ENCODE measurements at regions not wholly inside any gene's neighbourhood (a gene's known extent, or its start where the extent isn't known, plus 50 kb on each side); places are given as distances from the start of the nearest gene placed in this dataset.

DNA sequence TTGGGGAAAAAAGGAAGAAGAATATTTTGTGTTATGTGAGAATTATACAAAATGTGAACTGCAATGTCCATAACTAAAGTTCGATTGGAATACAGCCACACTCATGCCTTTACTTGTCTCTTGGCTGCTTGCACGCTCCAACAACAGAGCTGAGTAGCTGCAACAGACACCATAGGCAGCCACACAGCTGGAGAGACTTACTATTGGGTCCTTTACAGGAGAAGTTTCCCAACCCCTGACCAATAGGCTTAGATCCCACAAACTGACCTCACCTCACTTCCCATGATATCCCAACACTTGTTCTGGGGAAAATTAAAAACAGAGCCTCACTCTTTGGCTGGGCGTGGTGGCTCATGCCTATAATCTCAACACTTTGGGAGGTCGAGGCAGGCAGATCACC, 213.8 kb downstream of the SH3BP4 start:
- H3K27ac ChIP-seq (ENCODE audit: low read length), result no peak overlapping the region
- no peaks in the 10 kb centered on the region for H3K4me1 ChIP-seq (ENCODE audit: control insufficient read depth, insufficient read depth, low read length)
- no peak for DNase-seq (ENCODE audit: low read depth, low spot score)
- no CpG with 5 or more reads among the region's 4 CpGs for WGBS (ENCODE audit: insufficient coverage, insufficient read length)
- H3K36me3 ChIP-seq (ENCODE audit: control insufficient read depth, insufficient read depth, low read length), result no peaks in the 10 kb centered on the region
- H3K4me3 ChIP-seq (ENCODE audit: low read length), result no peak overlapping the region
- H3K9me3 ChIP-seq (ENCODE audit: control insufficient read depth, insufficient read depth, low read length), result no peaks in the 10 kb centered on the region
- H3K27me3 ChIP-seq (ENCODE audit: control insufficient read depth, insufficient read depth, low read length), result no peaks in the 10 kb centered on the region

- no peaks in the 10 kb centered on the region for H3K9me3 ChIP-seq (ENCODE audit: control insufficient read depth, insufficient read depth, low read length)
- no peak overlapping the region for H3K4me3 ChIP-seq (ENCODE audit: low read length)
- no peaks in the 10 kb centered on the region for H3K4me1 ChIP-seq (ENCODE audit: control insufficient read depth, insufficient read depth, low read length)
- no peaks in the 10 kb centered on the region for H3K36me3 ChIP-seq (ENCODE audit: control insufficient read depth, insufficient read depth, low read length)
- WGBS (ENCODE audit: insufficient coverage, insufficient read length), result no CpG with 5 or more reads among the region's 8 CpGs
- no peak for DNase-seq (ENCODE audit: low read depth, low spot score)
- no peaks in the 10 kb centered on the region for H3K27me3 ChIP-seq (ENCODE audit: control insufficient read depth, insufficient read depth, low read length)
- no peak overlapping the region for H3K27ac ChIP-seq (ENCODE audit: low read length)
Measured at GRCh38 chr2:235168174-235168979, 216.6 kb downstream of the SH3BP4 start.

DNA sequence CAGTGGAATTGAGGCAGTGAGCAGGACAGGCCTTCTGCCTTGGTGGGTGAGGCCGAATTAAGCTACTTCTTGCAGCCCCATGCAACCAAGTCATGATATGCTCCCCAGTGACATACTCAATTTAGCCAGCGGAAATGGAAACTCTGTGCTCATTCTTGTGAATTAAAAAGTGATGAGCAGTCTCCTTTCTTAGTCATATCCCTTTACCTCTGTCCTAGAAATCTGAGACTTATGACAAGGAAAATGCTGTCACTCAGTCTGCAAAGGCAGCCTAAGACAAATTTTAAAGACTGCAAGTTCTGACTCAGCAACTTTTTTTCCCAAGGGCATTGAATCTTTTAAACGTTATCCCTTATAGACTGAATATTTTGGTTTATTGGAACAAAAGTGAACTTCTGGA, 218.2 kb downstream of the SH3BP4 start:
- DNase-seq (ENCODE audit: low read depth, low spot score), result no peak
- no peaks in the 10 kb centered on the region for H3K9me3 ChIP-seq (ENCODE audit: control insufficient read depth, insufficient read depth, low read length)
- no peak overlapping the region for H3K4me3 ChIP-seq (ENCODE audit: low read length)
- WGBS (ENCODE audit: insufficient coverage, insufficient read length), result no CpG with 5 or more reads among the region's 3 CpGs
- H3K36me3 ChIP-seq (ENCODE audit: control insufficient read depth, insufficient read depth, low read length), result no peaks in the 10 kb centered on the region
- H3K27ac ChIP-seq (ENCODE audit: low read length), result no peak overlapping the region
- no peaks in the 10 kb centered on the region for H3K27me3 ChIP-seq (ENCODE audit: control insufficient read depth, insufficient read depth, low read length)
- no peaks in the 10 kb centered on the region for H3K4me1 ChIP-seq (ENCODE audit: control insufficient read depth, insufficient read depth, low read length)

DNA sequence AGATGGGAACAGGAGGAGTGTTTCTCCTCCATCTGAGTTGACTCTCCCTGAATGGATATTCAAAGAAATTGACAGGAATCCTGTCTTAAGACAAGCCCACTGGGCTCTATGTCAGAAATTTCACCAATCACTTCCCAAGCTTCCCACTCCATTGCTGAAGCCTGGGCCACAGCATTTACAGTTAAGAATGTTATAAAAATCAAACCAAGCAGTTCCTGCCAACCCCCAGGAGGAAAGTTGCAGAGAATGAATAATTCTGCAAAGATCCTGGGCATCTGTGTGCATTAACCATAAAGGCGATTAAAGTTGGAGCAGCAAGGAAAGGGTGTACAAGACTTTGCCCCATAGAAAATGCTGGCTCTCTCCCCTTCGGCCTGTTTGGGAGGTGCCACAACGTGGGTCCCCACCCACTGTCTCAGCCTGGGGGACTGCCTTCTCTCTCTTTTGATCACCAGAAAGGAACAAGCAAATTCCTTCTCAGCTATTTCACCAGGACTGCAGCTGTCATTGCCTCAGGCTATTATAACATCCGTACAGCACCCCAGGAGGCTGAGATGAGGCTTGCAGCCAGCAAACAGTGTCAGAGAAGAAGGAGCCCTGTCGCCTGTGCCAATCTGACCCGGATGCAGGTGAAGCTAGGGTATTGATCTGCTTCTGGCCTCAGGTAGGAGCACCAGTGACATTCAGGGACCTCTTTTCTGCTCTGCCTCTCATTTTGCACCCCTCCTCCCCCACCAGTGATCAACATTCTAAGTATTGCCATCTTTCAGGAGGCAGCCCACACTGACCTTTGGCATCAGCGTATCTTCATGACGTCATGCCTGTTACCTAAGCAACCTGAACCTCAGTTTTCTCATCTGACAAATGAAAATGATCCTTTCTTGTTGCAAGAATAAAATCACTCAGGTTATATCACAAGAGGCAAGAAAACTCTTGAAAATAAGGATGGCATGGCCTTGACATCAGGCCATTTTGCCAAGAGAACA, 219.0 kb downstream of the SH3BP4 start:
- Histone ChIP-seq H3K36me3 (ENCODE audit: control insufficient read depth, insufficient read depth, low read length) (no peaks in the 10 kb centered on the region), H3K27me3 (ENCODE audit: control insufficient read depth, insufficient read depth, low read length) (no peaks in the 10 kb centered on the region), H3K9me3 (ENCODE audit: control insufficient read depth, insufficient read depth, low read length) (no peaks in the 10 kb centered on the region), H3K27ac (ENCODE audit: low read length) (no peak overlapping the region), H3K4me3 (ENCODE audit: low read length) (no peak overlapping the region), H3K4me1 (ENCODE audit: control insufficient read depth, insufficient read depth, low read length) (no peaks in the 10 kb centered on the region)
- no CpG with 5 or more reads among the region's 8 CpGs for WGBS (ENCODE audit: insufficient coverage, insufficient read length)
- DNase-seq (ENCODE audit: low read depth, low spot score), result no peak

DNA sequence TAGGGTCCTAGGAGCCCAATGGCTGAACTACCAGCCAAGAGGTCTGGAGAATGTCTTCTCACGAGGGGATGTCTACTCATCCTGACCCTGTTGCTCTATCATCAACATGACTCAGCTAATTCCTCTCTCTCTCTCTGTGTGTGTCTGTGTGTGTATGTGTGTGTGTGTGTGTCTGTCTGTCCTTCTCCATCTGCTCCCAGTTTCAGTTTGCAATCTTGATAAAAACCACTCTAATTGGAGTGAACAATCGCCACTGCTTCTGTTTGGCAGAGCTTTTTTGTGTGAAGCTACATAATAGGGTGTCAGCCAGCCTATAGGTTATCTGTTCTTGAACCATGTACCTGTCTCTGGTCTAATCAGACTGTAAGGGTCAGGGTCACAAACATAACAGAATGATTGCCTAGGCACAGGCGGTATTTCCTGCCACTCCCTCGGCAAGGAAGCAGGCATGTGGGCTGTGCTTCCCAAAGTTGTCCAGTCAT, 219.8 kb downstream of the SH3BP4 start:
- WGBS (ENCODE audit: insufficient coverage, insufficient read length), result no CpG with 5 or more reads among the region's 4 CpGs
- Histone ChIP-seq H3K36me3 (ENCODE audit: control insufficient read depth, insufficient read depth, low read length) (no peaks in the 10 kb centered on the region), H3K9me3 (ENCODE audit: control insufficient read depth, insufficient read depth, low read length) (no peaks in the 10 kb centered on the region), H3K27ac (ENCODE audit: low read length) (no peak overlapping the region), H3K27me3 (ENCODE audit: control insufficient read depth, insufficient read depth, low read length) (no peaks in the 10 kb centered on the region), H3K4me1 (ENCODE audit: control insufficient read depth, insufficient read depth, low read length) (no peaks in the 10 kb centered on the region), H3K4me3 (ENCODE audit: low read length) (no peak overlapping the region)
- no peak for DNase-seq (ENCODE audit: low read depth, low spot score)

DNA sequence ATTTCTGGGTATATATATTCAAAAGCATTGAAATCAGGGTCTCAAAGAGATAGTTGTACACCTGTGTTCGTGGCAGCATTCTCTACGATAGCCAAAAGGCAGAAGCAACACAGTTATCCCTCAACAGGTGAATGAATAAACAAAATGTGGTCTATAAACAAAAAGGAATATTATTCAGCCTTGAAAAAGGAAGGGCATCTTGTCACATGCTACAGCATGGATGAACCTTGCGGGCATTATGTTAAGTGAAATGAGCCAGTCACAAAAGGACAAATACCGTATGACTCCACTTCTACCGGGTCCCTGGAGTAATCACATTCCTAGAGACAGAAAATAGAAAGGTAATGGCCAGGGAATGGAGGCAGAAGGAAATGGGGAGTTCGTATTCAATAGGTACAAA, 228.8 kb downstream of the SH3BP4 start:
- WGBS (ENCODE audit: insufficient coverage, insufficient read length), result no CpG with 5 or more reads among the region's 6 CpGs
- Histone ChIP-seq H3K9me3 (ENCODE audit: control insufficient read depth, insufficient read depth, low read length) (no peaks in the 10 kb centered on the region), H3K4me3 (ENCODE audit: low read length) (no peak overlapping the region), H3K36me3 (ENCODE audit: control insufficient read depth, insufficient read depth, low read length) (no peaks in the 10 kb centered on the region), H3K27ac (ENCODE audit: low read length) (no peak overlapping the region), H3K27me3 (ENCODE audit: control insufficient read depth, insufficient read depth, low read length) (no peaks in the 10 kb centered on the region), H3K4me1 (ENCODE audit: control insufficient read depth, insufficient read depth, low read length) (no peaks in the 10 kb centered on the region)
- no peak for DNase-seq (ENCODE audit: low read depth, low spot score)

DNA sequence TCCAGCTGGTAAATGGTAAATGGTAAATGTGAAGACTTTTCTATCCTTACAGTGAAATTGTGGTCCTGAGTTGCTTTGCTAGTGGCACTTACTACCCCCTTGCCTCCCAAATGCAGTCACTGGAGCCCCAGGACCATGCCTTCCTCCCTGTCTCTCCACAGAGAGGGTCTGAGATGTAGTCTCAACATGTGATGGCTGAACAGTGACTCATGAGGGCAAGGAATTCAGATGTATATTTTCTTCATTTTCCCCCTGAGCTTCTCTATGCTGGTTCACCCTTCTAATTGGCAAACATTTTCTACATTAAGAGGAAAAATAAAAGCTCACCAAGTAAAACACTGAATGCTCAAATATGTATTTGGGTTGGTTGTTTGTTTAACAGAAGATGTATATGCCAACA, 232.0 kb downstream of the SH3BP4 start:
- no peaks in the 10 kb centered on the region for H3K4me1 ChIP-seq (ENCODE audit: control insufficient read depth, insufficient read depth, low read length)
- no peaks in the 10 kb centered on the region for H3K36me3 ChIP-seq (ENCODE audit: control insufficient read depth, insufficient read depth, low read length)
- no peak overlapping the region for H3K4me3 ChIP-seq (ENCODE audit: low read length)
- H3K27ac ChIP-seq (ENCODE audit: low read length), result no peak overlapping the region
- no peaks in the 10 kb centered on the region for H3K9me3 ChIP-seq (ENCODE audit: control insufficient read depth, insufficient read depth, low read length)
- no peak for DNase-seq (ENCODE audit: low read depth, low spot score)
- H3K27me3 ChIP-seq (ENCODE audit: control insufficient read depth, insufficient read depth, low read length), result no peaks in the 10 kb centered on the region

- no peak overlapping the region for H3K27ac ChIP-seq (ENCODE audit: low read length)
- no peak for DNase-seq (ENCODE audit: low read depth, low spot score)
- H3K36me3 ChIP-seq (ENCODE audit: control insufficient read depth, insufficient read depth, low read length), result no peaks in the 10 kb centered on the region
- WGBS (ENCODE audit: insufficient coverage, insufficient read length), result no CpG with 5 or more reads among the region's 8 CpGs
- no peaks in the 10 kb centered on the region for H3K27me3 ChIP-seq (ENCODE audit: control insufficient read depth, insufficient read depth, low read length)
- H3K9me3 ChIP-seq (ENCODE audit: control insufficient read depth, insufficient read depth, low read length), result no peaks in the 10 kb centered on the region
- no peaks in the 10 kb centered on the region for H3K4me1 ChIP-seq (ENCODE audit: control insufficient read depth, insufficient read depth, low read length)
- H3K4me3 ChIP-seq (ENCODE audit: low read length), result no peak overlapping the region
Measured at GRCh38 chr2:235187806-235188205, 236.0 kb downstream of the SH3BP4 start.

DNA sequence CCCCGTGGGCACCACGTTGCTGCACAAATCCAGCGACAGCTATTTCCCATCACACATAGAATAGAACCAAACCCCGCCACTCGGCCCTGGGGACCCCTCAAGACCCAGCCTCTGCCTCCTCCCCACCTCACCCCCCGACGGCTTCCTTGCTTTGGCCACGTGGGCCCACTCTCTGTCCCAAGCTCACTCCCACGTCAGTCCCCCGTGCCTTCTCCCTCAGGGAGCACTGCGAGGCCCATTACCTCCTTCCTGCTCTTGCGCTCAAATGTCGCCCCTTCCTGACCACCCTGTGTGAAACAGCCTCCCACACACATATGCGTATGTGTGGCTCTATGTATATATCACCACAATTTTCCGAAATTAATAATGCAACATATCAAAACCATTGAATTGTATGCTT, 239.7 kb downstream of the SH3BP4 start:
- no peaks in the 10 kb centered on the region for H3K36me3 ChIP-seq (ENCODE audit: control insufficient read depth, insufficient read depth, low read length)
- no peak overlapping the region for H3K4me3 ChIP-seq (ENCODE audit: low read length)

GRCh38 chr2:235191978-235192377, 240.2 kb downstream of the SH3BP4 start:
- WGBS (ENCODE audit: insufficient coverage, insufficient read length), result no CpG with 5 or more reads among the region's 15 CpGs
- Histone ChIP-seq H3K27ac (ENCODE audit: low read length) (no peak overlapping the region), H3K27me3 (ENCODE audit: control insufficient read depth, insufficient read depth, low read length) (no peaks in the 10 kb centered on the region), H3K4me1 (ENCODE audit: control insufficient read depth, insufficient read depth, low read length) (no peaks in the 10 kb centered on the region), H3K4me3 (ENCODE audit: low read length) (no peak overlapping the region), H3K36me3 (ENCODE audit: control insufficient read depth, insufficient read depth, low read length) (no peaks in the 10 kb centered on the region), H3K9me3 (ENCODE audit: control insufficient read depth, insufficient read depth, low read length) (no peaks in the 10 kb centered on the region)
- DNase-seq (ENCODE audit: low read depth, low spot score), result no peak

More for the DNA sequence above, 239.7 kb downstream of the SH3BP4 start:
- no peaks in the 10 kb centered on the region for H3K9me3 ChIP-seq (ENCODE audit: control insufficient read depth, insufficient read depth, low read length)
- no CpG with 5 or more reads among the region's 15 CpGs for WGBS (ENCODE audit: insufficient coverage, insufficient read length)
- no peak for DNase-seq (ENCODE audit: low read depth, low spot score)
- H3K27me3 ChIP-seq (ENCODE audit: control insufficient read depth, insufficient read depth, low read length), result no peaks in the 10 kb centered on the region
- no peaks in the 10 kb centered on the region for H3K4me1 ChIP-seq (ENCODE audit: control insufficient read depth, insufficient read depth, low read length)
- no peak overlapping the region for H3K27ac ChIP-seq (ENCODE audit: low read length)

All from iPS DF 6.9 (cell line).